Natural killer cell (primary cell): ENCODE measurements at regions not wholly inside any gene's neighbourhood (a gene's known extent, or its start where the extent isn't known, plus 50 kb on each side); places are given as distances from the start of the nearest gene placed in this dataset.

Source experiments
- ATAC-seq, 3 donors: fragments of 150-1000 bp in 2 of 3; fragments of 200-7000 bp in 1 of 3; cut with Tn5 transposase; 1 replicate in 1 of 3; 2 replicates in 2 of 3; pipeline ENCODE4 v1.10.0; 2021; ENCODE audit warnings: mild to moderate bottlenecking in 2 of 3, moderate library complexity in 2 of 3
- DNase-seq, 2 donors: peaks; one replicate each; pipeline versions ENCODE4 v3.0.0 to v3.0.0-alpha.2; 2013 to 2021; ENCODE audit warnings: mixed read lengths in 1 of 2
- H3K27ac ChIP-seq: one replicate; pipeline ENCODE4 v1.5.1; 2013; ENCODE audit warnings: mild to moderate bottlenecking, low read length
- H3K27me3 ChIP-seq: one replicate; pipeline ENCODE4 v1.6.1; 2013; ENCODE audit warnings: low read length; ENCODE audit not compliant: control insufficient read depth, insufficient read depth
- H3K36me3 ChIP-seq: one replicate; pipeline ENCODE4 v1.6.1; 2013; ENCODE audit warnings: low read length; ENCODE audit not compliant: control insufficient read depth, insufficient read depth
- H3K4me1 ChIP-seq: one replicate; pipeline ENCODE4 v1.6.1; 2013; ENCODE audit warnings: low read length; ENCODE audit not compliant: control insufficient read depth, insufficient read depth
- H3K4me3 ChIP-seq: one replicate; pipeline ENCODE4 v1.5.1; 2013; ENCODE audit warnings: low read length
- H3K9me3 ChIP-seq: one replicate; pipeline ENCODE4 v1.6.1; 2013; ENCODE audit warnings: low read length; ENCODE audit not compliant: control insufficient read depth, insufficient read depth
- H3K27ac Mint-ChIP-seq, 2 donors: one replicate each; pipeline ENCODE4 v1.8.0; 2022; ENCODE audit warnings: mild to moderate bottlenecking in 2 of 2, mixed read lengths in 2 of 2, moderate library complexity in 1 of 2
- H3K27me3 Mint-ChIP-seq, 2 donors: one replicate each; pipeline ENCODE4 v1.8.0; 2022; ENCODE audit warnings: low read depth in 2 of 2, mixed read lengths in 2 of 2
- H3K36me3 Mint-ChIP-seq: one replicate; pipeline ENCODE4 v1.8.0; 2022; ENCODE audit warnings: mixed read lengths
- H3K4me1 Mint-ChIP-seq, 2 donors: one replicate each; pipeline ENCODE4 v1.8.0; 2022; ENCODE audit warnings: mixed read lengths in 2 of 2
- H3K4me3 Mint-ChIP-seq: one replicate; pipeline ENCODE4 v1.8.0; 2022; ENCODE audit warnings: mild to moderate bottlenecking, moderate library complexity, mixed read lengths
- H3K9me3 Mint-ChIP-seq, 2 donors: one replicate each; pipeline ENCODE4 v1.8.0; 2022; ENCODE audit warnings: mixed read lengths in 2 of 2
- WGBS: methylation state at CpG from one replicate; pipeline ENCODE4 v1.1.7; 2013; ENCODE audit warnings: missing lambda C conversion rate; ENCODE audit not compliant: insufficient coverage; 5-methylcytosine and 5-hydroxymethylcytosine counted together
- intact Hi-C: fragments of 100-400 bp; cut with micrococcal nuclease; formaldehyde crosslinking; loops from one replicate; pipeline ENCODE4 v1.14.2; 2022
- TF ChIP-seq, protein P1 (sequence below): fragments of 200-600 bp; IDR thresholded peaks from one replicate; pipeline ENCODE4 v1.8.0; 2022; ENCODE audit warnings: antibody characterized with exemption

DNA sequence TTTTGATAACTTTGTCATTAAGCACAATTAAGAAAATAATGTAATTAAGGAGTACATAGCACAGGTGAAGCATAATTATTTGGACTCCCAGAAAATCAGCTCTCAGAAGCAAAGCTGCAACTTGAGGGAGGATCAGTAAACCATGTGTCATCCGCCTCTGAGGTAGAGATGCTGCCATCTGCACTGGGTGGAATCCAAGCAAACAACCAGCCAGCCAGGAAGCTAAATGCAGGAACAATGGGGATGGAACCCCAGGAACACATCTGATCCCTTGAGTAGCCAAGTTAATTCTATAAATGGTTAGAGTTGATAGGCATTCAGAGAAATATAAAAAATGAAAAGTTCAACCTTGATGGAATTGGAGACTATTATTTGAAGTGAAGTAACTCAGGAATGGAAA is 520.2 kb downstream of the RFC3 start:
- Histone ChIP-seq H3K36me3 (no peaks in the 10 kb centered on the region), H3K27me3 (no peaks in the 10 kb centered on the region), H3K27ac (no peak overlapping the region), H3K4me3 (no peak overlapping the region), H3K9me3 (peaks cover 18% of the 10 kb centered on the region), H3K4me1 (no peaks in the 10 kb centered on the region)
- DNase-seq (no peak), ATAC-seq (no peak)
- no peaks in the 10 kb centered on the region for H3K36me3 Mint-ChIP-seq
- peaks cover 11 to 15% of the 10 kb centered on the region in 2 donors for H3K9me3 Mint-ChIP-seq
- 50% methylated on average over 1 of the region's 1 CpG for WGBS
- H3K27me3 Mint-ChIP-seq = no peaks in the 10 kb centered on the region
- TF ChIP-seq, protein P1, sequence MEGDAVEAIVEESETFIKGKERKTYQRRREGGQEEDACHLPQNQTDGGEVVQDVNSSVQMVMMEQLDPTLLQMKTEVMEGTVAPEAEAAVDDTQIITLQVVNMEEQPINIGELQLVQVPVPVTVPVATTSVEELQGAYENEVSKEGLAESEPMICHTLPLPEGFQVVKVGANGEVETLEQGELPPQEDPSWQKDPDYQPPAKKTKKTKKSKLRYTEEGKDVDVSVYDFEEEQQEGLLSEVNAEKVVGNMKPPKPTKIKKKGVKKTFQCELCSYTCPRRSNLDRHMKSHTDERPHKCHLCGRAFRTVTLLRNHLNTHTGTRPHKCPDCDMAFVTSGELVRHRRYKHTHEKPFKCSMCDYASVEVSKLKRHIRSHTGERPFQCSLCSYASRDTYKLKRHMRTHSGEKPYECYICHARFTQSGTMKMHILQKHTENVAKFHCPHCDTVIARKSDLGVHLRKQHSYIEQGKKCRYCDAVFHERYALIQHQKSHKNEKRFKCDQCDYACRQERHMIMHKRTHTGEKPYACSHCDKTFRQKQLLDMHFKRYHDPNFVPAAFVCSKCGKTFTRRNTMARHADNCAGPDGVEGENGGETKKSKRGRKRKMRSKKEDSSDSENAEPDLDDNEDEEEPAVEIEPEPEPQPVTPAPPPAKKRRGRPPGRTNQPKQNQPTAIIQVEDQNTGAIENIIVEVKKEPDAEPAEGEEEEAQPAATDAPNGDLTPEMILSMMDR = no peak
- no peak overlapping the region for H3K27ac Mint-ChIP-seq
- H3K4me3 Mint-ChIP-seq = no peak overlapping the region
- H3K4me1 Mint-ChIP-seq = no peaks in the 10 kb centered on the region
- intact Hi-C loops = no loop called here

GRCh38 chr13:34340534-34340933 is 522.6 kb downstream of the RFC3 start:
- Histone ChIP-seq H3K36me3 (no peaks in the 10 kb centered on the region), H3K27me3 (no peaks in the 10 kb centered on the region), H3K9me3 (peaks cover 7% of the 10 kb centered on the region), H3K4me1 (no peaks in the 10 kb centered on the region), H3K4me3 (no peak overlapping the region), H3K27ac (no peak overlapping the region)
- H3K27ac Mint-ChIP-seq = no peak overlapping the region
- DNase-seq (no peak), ATAC-seq (no peak)
- TF ChIP-seq, protein P1 = no peak
- H3K9me3 Mint-ChIP-seq = peaks cover 8 to 18% of the 10 kb centered on the region in 2 donors
- H3K36me3 Mint-ChIP-seq = no peaks in the 10 kb centered on the region
- no peaks in the 10 kb centered on the region for H3K27me3 Mint-ChIP-seq
- no peaks in the 10 kb centered on the region for H3K4me1 Mint-ChIP-seq
- intact Hi-C loops = no loop called here
- no peak overlapping the region for H3K4me3 Mint-ChIP-seq

- Mint-ChIP-seq H3K4me1 (no peaks in the 10 kb centered on the region), H3K4me3 (no peak overlapping the region), H3K9me3 (peaks cover 10 to 17% of the 10 kb centered on the region in 2 donors), H3K36me3 (no peaks in the 10 kb centered on the region), H3K27me3 (no peaks in the 10 kb centered on the region), H3K27ac (no peak overlapping the region)
- no peak for DNase-seq
- TF ChIP-seq, protein P1 = no peak
- Histone ChIP-seq H3K4me3 (no peak overlapping the region), H3K9me3 (peaks cover 5% of the 10 kb centered on the region), H3K36me3 (no peaks in the 10 kb centered on the region), H3K27ac (no peak overlapping the region), H3K4me1 (no peaks in the 10 kb centered on the region), H3K27me3 (no peaks in the 10 kb centered on the region)
- ATAC-seq = no peak
- intact Hi-C loops = no loop called here
- WGBS = no CpG with 5 or more reads among the region's 1 CpG
These were observed 525.5 kb downstream of the RFC3 start for GRCh38 chr13:34343413-34343940.

GRCh38 chr13:34344816-34345215 is 526.9 kb downstream of the RFC3 start:
- no peak for DNase-seq
- Histone ChIP-seq H3K36me3 (no peaks in the 10 kb centered on the region), H3K27me3 (no peaks in the 10 kb centered on the region), H3K4me1 (no peaks in the 10 kb centered on the region), H3K27ac (no peak overlapping the region), H3K9me3 (peaks cover 5% of the 10 kb centered on the region), H3K4me3 (no peak overlapping the region)
- Mint-ChIP-seq H3K4me1 (no peaks in the 10 kb centered on the region), H3K9me3 (peaks cover 10 to 17% of the 10 kb centered on the region in 2 donors), H3K27ac (no peak overlapping the region), H3K27me3 (no peaks in the 10 kb centered on the region), H3K36me3 (no peaks in the 10 kb centered on the region), H3K4me3 (no peak overlapping the region)
- WGBS = 84% methylated on average over 3 of the region's 4 CpGs
- intact Hi-C loops = no loop called here
- TF ChIP-seq, protein P1 = no peak
- no peak for ATAC-seq
